Stimulated activated CD4-positive, alpha-beta T cell treated with anti-CD3 and anti-CD28 coated beads, Interleukin-4, amount 100 ng/mL, for 24 hours (primary cell): ENCODE measurements at regions not wholly inside any gene's neighbourhood (a gene's known extent, or its start where the extent isn't known, plus 50 kb on each side); places are given as distances from the start of the nearest gene placed in this dataset.

ENCODE experiments used
- DNase-seq: peaks from one replicate; pipeline ENCODE4 v3.0.0-alpha.2; 2020

DNA sequence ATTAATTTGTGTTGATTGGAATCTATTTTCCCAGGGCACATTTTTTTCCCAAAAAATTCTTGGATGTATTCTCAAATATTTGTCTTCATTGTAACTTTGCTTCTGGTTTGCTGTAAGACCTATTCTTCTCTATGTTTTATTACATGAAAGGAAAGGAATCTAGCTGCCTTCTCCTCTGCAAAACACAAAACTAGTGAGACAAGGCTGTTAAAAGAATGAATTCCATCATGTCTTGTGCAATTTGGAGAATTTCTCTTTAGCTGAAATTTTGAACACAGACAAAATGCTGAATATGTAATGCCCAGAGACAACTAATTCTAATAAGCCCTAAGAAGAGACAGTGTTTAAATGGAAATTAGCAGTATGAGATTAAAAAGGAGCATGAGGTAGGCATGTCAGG, 275.9 kb downstream of the CDH20 start:
- no peak for DNase-seq

DNA sequence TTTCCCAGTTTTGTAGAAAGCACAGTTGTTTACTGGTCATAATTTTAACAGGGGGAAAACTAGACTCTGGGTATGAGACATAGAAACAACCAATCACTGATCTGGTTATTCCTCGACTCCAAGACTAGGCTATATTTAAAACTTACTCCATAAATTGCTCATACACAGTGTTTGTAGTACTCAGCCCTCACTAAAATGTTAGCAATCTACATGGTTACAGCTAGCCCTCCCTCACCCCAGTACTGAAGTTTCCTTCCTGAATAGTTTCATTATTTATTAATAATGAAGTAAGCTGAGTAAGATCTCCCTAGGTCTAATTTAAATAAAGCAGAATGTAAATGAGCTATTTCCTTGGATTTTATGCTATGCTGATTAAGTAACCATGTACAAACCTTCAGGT, 275.1 kb downstream of the CDH20 start:
- DNase-seq, result no peak

GRCh38 chr18:61607867-61608266, 274.6 kb downstream of the CDH20 start:
- DNase-seq, result no peak

- DNase-seq, result no peak
These were observed 273.5 kb downstream of the CDH20 start for GRCh38 chr18:61606759-61607158.

GRCh38 chr18:61606068-61606660, 272.9 kb downstream of the CDH20 start:
- DNase-seq, result no peak

- no peak for DNase-seq
These were observed 272.3 kb downstream of the CDH20 start for GRCh38 chr18:61605376-61606067.
